ENCODE measurements at regions not wholly inside any gene's neighbourhood (a gene's known extent, or its start where the extent isn't known, plus 50 kb on each side); places are given as distances from the start of the nearest gene placed in this dataset.

DNA sequence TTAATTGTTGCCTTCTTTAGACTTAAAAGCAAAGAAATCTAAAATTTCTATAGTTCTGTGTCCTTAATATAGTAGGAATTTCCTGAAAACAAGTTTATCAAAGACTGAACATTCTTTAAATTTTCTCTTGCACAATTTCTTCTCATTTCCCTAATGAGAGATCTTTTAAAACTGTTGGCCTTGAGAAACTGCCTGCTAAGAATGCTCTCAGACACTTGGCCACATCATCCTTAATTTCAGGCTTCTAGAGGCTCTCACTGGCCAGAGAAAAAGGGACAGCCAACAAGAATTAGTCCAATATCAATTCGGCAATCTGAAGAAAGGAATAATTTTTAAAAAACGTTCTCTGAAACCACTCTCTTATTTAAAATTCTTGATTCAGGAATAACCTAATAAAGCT, 167.0 kb upstream of the CREB1 start:
- no peaks in the 10 kb centered on the region for H3K79me2 ChIP-seq (ENCODE audit: low read length)
- no peaks in the 10 kb centered on the region for H4K20me1 ChIP-seq (ENCODE audit: insufficient read depth, low read length)
- no peak overlapping the region for H3K4me2 ChIP-seq (ENCODE audit: low read length)
- no peak overlapping the region for H3K9ac ChIP-seq (ENCODE audit: low read length)
- no peaks in the 10 kb centered on the region for H3K4me1 ChIP-seq (ENCODE audit: low read length)
- H3K27me3 ChIP-seq (ENCODE audit: low read depth, low read length), result 0 out of 2 replicates have a peak, but pooled peaks cover 5% of the 10 kb centered on the region
- TF ChIP-seq, protein P1, sequence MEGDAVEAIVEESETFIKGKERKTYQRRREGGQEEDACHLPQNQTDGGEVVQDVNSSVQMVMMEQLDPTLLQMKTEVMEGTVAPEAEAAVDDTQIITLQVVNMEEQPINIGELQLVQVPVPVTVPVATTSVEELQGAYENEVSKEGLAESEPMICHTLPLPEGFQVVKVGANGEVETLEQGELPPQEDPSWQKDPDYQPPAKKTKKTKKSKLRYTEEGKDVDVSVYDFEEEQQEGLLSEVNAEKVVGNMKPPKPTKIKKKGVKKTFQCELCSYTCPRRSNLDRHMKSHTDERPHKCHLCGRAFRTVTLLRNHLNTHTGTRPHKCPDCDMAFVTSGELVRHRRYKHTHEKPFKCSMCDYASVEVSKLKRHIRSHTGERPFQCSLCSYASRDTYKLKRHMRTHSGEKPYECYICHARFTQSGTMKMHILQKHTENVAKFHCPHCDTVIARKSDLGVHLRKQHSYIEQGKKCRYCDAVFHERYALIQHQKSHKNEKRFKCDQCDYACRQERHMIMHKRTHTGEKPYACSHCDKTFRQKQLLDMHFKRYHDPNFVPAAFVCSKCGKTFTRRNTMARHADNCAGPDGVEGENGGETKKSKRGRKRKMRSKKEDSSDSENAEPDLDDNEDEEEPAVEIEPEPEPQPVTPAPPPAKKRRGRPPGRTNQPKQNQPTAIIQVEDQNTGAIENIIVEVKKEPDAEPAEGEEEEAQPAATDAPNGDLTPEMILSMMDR (IDR thresholded peaks at IDR 0.05; ENCODE audit: low read depth, low read length), result no peak
- no peak for TF ChIP-seq EZH2phosphoT487 (IDR thresholded peaks at IDR 0.05; ENCODE audit: low read depth)
- H2AFZ ChIP-seq (ENCODE audit: low read depth, low read length), result no peak overlapping the region
- no peak overlapping the region for H3K27ac ChIP-seq (ENCODE audit: low read length)
- H3K36me3 ChIP-seq (replicated peaks; ENCODE audit: low read depth, low read length), result no peaks in the 10 kb centered on the region
- H3K9me3 ChIP-seq (ENCODE audit: insufficient read depth, low read length), result no peaks in the 10 kb centered on the region
- no peak overlapping the region for H3K4me3 ChIP-seq (ENCODE audit: low read length)

DNA sequence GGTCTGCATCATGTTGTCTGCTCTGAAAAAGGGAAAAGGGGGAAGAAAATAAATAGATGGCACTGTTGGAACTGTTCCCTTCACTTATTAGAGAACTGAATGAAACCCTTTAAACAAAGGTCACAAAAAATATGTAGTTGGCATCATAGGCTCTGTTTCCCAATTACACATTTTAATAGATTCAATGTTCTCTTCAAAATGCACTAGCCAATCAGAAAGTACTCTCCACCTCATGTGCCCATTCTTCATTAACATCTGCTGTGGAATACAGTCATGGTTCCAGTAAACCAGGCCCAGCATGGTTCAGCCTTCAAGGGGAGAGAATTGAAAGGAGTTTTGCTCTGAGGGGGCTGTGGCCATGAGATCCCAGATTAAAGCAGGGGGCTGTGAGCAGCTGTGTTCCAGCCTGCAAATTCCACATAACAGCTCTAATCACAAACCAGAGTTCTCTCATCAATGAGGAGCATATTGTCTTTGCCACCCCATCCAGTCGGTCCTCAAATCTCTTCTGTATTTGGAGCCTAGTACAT, 165.9 kb upstream of the CREB1 start:
- no peak overlapping the region for H3K4me3 ChIP-seq (ENCODE audit: low read length)
- TF ChIP-seq, protein P1 (IDR thresholded peaks at IDR 0.05; ENCODE audit: low read depth, low read length), result no peak
- no peak for TF ChIP-seq EZH2phosphoT487 (IDR thresholded peaks at IDR 0.05; ENCODE audit: low read depth)
- H2AFZ ChIP-seq (ENCODE audit: low read depth, low read length), result no peak overlapping the region
- no peaks in the 10 kb centered on the region for H3K9me3 ChIP-seq (ENCODE audit: insufficient read depth, low read length)
- H3K4me2 ChIP-seq (ENCODE audit: low read length), result no peak overlapping the region
- H3K27ac ChIP-seq (ENCODE audit: low read length), result no peak overlapping the region
- no peaks in the 10 kb centered on the region for H3K4me1 ChIP-seq (ENCODE audit: low read length)
- H3K36me3 ChIP-seq (replicated peaks; ENCODE audit: low read depth, low read length), result no peaks in the 10 kb centered on the region
- no peak overlapping the region for H3K9ac ChIP-seq (ENCODE audit: low read length)
- H3K79me2 ChIP-seq (ENCODE audit: low read length), result no peaks in the 10 kb centered on the region
- no peaks in the 10 kb centered on the region for H4K20me1 ChIP-seq (ENCODE audit: insufficient read depth, low read length)
- 0 out of 2 replicates have a peak, but pooled peaks cover 5% of the 10 kb centered on the region for H3K27me3 ChIP-seq (ENCODE audit: low read depth, low read length)

GRCh38 chr2:207370646-207371045, 159.1 kb upstream of the CREB1 start:
- Histone ChIP-seq H3K9me3 (ENCODE audit: insufficient read depth, low read length) (no peaks in the 10 kb centered on the region), H3K27me3 (ENCODE audit: low read depth, low read length) (no peaks in the 10 kb centered on the region), H2AFZ (ENCODE audit: low read depth, low read length) (no peak overlapping the region), H3K27ac (ENCODE audit: low read length) (no peak overlapping the region), H3K4me2 (ENCODE audit: low read length) (no peak overlapping the region), H3K9ac (ENCODE audit: low read length) (no peak overlapping the region), H3K79me2 (ENCODE audit: low read length) (no peaks in the 10 kb centered on the region), H3K4me1 (ENCODE audit: low read length) (no peaks in the 10 kb centered on the region), H4K20me1 (ENCODE audit: insufficient read depth, low read length) (no peaks in the 10 kb centered on the region), H3K4me3 (ENCODE audit: low read length) (no peak overlapping the region), H3K36me3 (replicated peaks; ENCODE audit: low read depth, low read length) (no peaks in the 10 kb centered on the region)
- no peak for TF ChIP-seq EZH2phosphoT487 (IDR thresholded peaks at IDR 0.05; ENCODE audit: low read depth)
- TF ChIP-seq, protein P1 (IDR thresholded peaks at IDR 0.05; ENCODE audit: low read depth, low read length), result no peak

GRCh38 chr2:207371877-207372276, 157.9 kb upstream of the CREB1 start:
- TF ChIP-seq EZH2phosphoT487 (IDR thresholded peaks at IDR 0.05; ENCODE audit: low read depth), result no peak
- TF ChIP-seq, protein P1 (IDR thresholded peaks at IDR 0.05; ENCODE audit: low read depth, low read length), result no peak
- Histone ChIP-seq H3K27ac (ENCODE audit: low read length) (no peak overlapping the region), H3K27me3 (ENCODE audit: low read depth, low read length) (no peaks in the 10 kb centered on the region), H3K4me2 (ENCODE audit: low read length) (no peak overlapping the region), H3K4me1 (ENCODE audit: low read length) (no peaks in the 10 kb centered on the region), H4K20me1 (ENCODE audit: insufficient read depth, low read length) (no peaks in the 10 kb centered on the region), H3K36me3 (replicated peaks; ENCODE audit: low read depth, low read length) (no peaks in the 10 kb centered on the region), H3K9ac (ENCODE audit: low read length) (no peak overlapping the region), H2AFZ (ENCODE audit: low read depth, low read length) (no peak overlapping the region), H3K79me2 (ENCODE audit: low read length) (no peaks in the 10 kb centered on the region), H3K9me3 (ENCODE audit: insufficient read depth, low read length) (no peaks in the 10 kb centered on the region), H3K4me3 (ENCODE audit: low read length) (no peak overlapping the region)

All from OCI-LY3 (cell line).